Ovary (tissue), 3 donors: ENCODE measurements at regions not wholly inside any gene's neighbourhood (a gene's known extent, or its start where the extent isn't known, plus 50 kb on each side); places are given as distances from the start of the nearest gene placed in this dataset.

Source experiments
- EP300 ChIP-seq: sonication (generic); formaldehyde crosslinking; IDR thresholded peaks from one replicate; pipeline ENCODE4 v1.6.1; 2017; ENCODE audit warnings: antibody characterized with exemption
- POLR2A ChIP-seq: fragments of 450-650 bp; IDR thresholded peaks from one replicate; pipeline ENCODE4 v1.6.1; 2017; ENCODE audit warnings: antibody characterized with exemption, mild to moderate bottlenecking, moderate library complexity
- TF ChIP-seq, protein P1 (sequence below), 3 donors: fragments of 450-650 bp in 2 of 3; fragments of 200-600 bp in 1 of 3; IDR thresholded peaks; one replicate each; pipeline versions ENCODE4 v1.5.1 to v1.8.0; 2016 to 2022; ENCODE audit warnings: antibody characterized with exemption in 3 of 3, mild to moderate bottlenecking in 1 of 3
- donor health status: DM: no; HTN: no; CAD: no.

- TF ChIP-seq, protein P1, sequence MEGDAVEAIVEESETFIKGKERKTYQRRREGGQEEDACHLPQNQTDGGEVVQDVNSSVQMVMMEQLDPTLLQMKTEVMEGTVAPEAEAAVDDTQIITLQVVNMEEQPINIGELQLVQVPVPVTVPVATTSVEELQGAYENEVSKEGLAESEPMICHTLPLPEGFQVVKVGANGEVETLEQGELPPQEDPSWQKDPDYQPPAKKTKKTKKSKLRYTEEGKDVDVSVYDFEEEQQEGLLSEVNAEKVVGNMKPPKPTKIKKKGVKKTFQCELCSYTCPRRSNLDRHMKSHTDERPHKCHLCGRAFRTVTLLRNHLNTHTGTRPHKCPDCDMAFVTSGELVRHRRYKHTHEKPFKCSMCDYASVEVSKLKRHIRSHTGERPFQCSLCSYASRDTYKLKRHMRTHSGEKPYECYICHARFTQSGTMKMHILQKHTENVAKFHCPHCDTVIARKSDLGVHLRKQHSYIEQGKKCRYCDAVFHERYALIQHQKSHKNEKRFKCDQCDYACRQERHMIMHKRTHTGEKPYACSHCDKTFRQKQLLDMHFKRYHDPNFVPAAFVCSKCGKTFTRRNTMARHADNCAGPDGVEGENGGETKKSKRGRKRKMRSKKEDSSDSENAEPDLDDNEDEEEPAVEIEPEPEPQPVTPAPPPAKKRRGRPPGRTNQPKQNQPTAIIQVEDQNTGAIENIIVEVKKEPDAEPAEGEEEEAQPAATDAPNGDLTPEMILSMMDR (IDR thresholded peaks at IDR 0.05): no peak
- no peak for TF ChIP-seq POLR2A
- TF ChIP-seq EP300: no peak
Measured at GRCh38 chr6:144947398-144947976, 662.4 kb downstream of the UTRN start.
